ENCODE measurements at regions not wholly inside any gene's neighbourhood (a gene's known extent, or its start where the extent isn't known, plus 50 kb on each side); places are given as distances from the start of the nearest gene placed in this dataset.

- POLR2A ChIA-PET = no interaction called here
- H3K4me3 ChIP-seq (ENCODE audit: low read depth in 2 of 2, low read length in 2 of 2) = no peak overlapping the region
- no peaks in the 10 kb centered on the region for H3K27me3 ChIP-seq (ENCODE audit: control insufficient read depth, insufficient read depth, low read length)
- ATAC-seq (no peak), DNase-seq (ENCODE audit: low read depth, low spot score) (no peak)
- TF ChIP-seq CTCF (IDR thresholded peaks at IDR 0.05) (no peak), SIN3A (IDR thresholded peaks at IDR 0.05; ENCODE audit: borderline replicate concordance, insufficient read depth, low read depth, low read length) (no peak), REST (IDR thresholded peaks at IDR 0.05; ENCODE audit: insufficient read depth in 1 of 2, low read depth in 2 of 2, low read length in 1 of 2) (no peak), TCF7L2 (IDR thresholded peaks at IDR 0.05; ENCODE audit: low read depth, low read length) (no peak), POLR2AphosphoS5 (IDR thresholded peaks at IDR 0.05; ENCODE audit: low read depth, low read length) (no peak)
- no peak overlapping the region for H3K27ac ChIP-seq (ENCODE audit: low read length)
- in situ Hi-C loops (cut with HindIII; ENCODE audit: low pct_unique_long_range_greater_than_20kb, low sequenced_read_pairs) = no loop called here
- H3K4me1 ChIP-seq (ENCODE audit: control insufficient read depth, insufficient read depth, low read length) = no peaks in the 10 kb centered on the region
- intact Hi-C loops (cut with micrococcal nuclease; ENCODE audit: unreplicated experiment) = no loop called here
- 0 out of 2 replicates have a peak, but pooled peaks cover 4% of the 10 kb centered on the region for H3K9me3 ChIP-seq (ENCODE audit: control insufficient read depth, insufficient read depth, low read depth, low read length)
- CTCF ChIA-PET = interaction anchor here (0.6 kb wide), 1 partner anchor 959 kb away, joined by 4 read pairs; no protein-coding TSS in a partner anchor
- no peaks in the 10 kb centered on the region for H3K36me3 ChIP-seq (ENCODE audit: control insufficient read depth, insufficient read depth, low read length)
- no TSS peak for BruUV-seq (replicated peaks)
Measured at GRCh38 chr7:42522227-42522991, 285.4 kb upstream of the GLI3 start.

DNA sequence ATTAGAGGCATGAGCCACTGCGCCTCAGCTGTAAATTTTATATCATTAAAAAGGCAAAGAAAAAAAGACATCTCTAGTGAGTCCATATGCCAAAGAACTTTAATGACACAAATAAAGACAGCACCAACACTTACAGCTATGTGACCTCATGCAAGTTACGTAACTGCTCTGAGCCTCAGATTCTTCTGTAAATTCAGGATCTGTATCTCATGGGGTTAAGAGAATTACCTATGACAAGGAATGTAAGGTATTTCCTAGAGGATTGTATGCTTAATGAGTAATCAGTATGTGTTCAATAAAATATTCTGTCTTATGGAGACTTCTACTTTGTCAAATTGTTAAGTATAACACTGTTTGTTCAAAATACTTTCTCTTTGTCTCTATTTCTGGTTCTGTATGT is 274.0 kb upstream of the GLI3 start:
- H3K27me3 ChIP-seq (ENCODE audit: control insufficient read depth, insufficient read depth, low read length) = no peaks in the 10 kb centered on the region
- no peaks in the 10 kb centered on the region for H3K36me3 ChIP-seq (ENCODE audit: control insufficient read depth, insufficient read depth, low read length)
- BruUV-seq (replicated peaks) = no TSS peak
- TF ChIP-seq CTCF (IDR thresholded peaks at IDR 0.05) = no peak
- TF ChIP-seq SIN3A (IDR thresholded peaks at IDR 0.05; ENCODE audit: borderline replicate concordance, insufficient read depth, low read depth, low read length) = no peak
- TF ChIP-seq REST (IDR thresholded peaks at IDR 0.05; ENCODE audit: insufficient read depth in 1 of 2, low read depth in 2 of 2, low read length in 1 of 2) = no peak
- TF ChIP-seq POLR2AphosphoS5 (IDR thresholded peaks at IDR 0.05; ENCODE audit: low read depth, low read length) = no peak
- no peak for TF ChIP-seq TCF7L2 (IDR thresholded peaks at IDR 0.05; ENCODE audit: low read depth, low read length)
- ChIA-PET CTCF (no interaction called here), POLR2A (no interaction called here)
- ATAC-seq = no peak
- no peak for DNase-seq (ENCODE audit: low read depth, low spot score)
- no peak overlapping the region for H3K27ac ChIP-seq (ENCODE audit: low read length)
- H3K9me3 ChIP-seq (ENCODE audit: control insufficient read depth, insufficient read depth, low read depth, low read length) = no peaks in the 10 kb centered on the region
- H3K4me1 ChIP-seq (ENCODE audit: control insufficient read depth, insufficient read depth, low read length) = no peaks in the 10 kb centered on the region
- H3K4me3 ChIP-seq (ENCODE audit: low read depth in 2 of 2, low read length in 2 of 2) = no peak overlapping the region
- in situ Hi-C loops (cut with HindIII; ENCODE audit: low pct_unique_long_range_greater_than_20kb, low sequenced_read_pairs) = no loop called here
- intact Hi-C loops (cut with micrococcal nuclease; ENCODE audit: unreplicated experiment) = no loop called here
